Fibroblast of lung (primary cell): ENCODE measurements at regions not wholly inside any gene's neighbourhood (a gene's known extent, or its start where the extent isn't known, plus 50 kb on each side); places are given as distances from the start of the nearest gene placed in this dataset.

Experiments
- DNase-seq, 2 donors: peaks; one replicate each; pipeline versions ENCODE4 v3.0.0 to v3.0.0-alpha.2; 2010; ENCODE audit warnings: low read depth in 2 of 2
- H2AFZ ChIP-seq: 2 replicates; pipeline ENCODE4 v1.5.1; 2012; ENCODE audit warnings: low read length, control low read depth, inconsistent platforms
- H3K27ac ChIP-seq: 2 replicates; pipeline ENCODE4 v1.5.1; 2011; ENCODE audit warnings: low read length, control low read depth; ENCODE audit not compliant: insufficient read depth
- H3K27me3 ChIP-seq: 2 replicates; pipeline ENCODE4 v1.5.1; 2011; ENCODE audit warnings: mild to moderate bottlenecking, low read length; ENCODE audit not compliant: control insufficient read depth, insufficient read depth
- H3K36me3 ChIP-seq: 2 replicates; pipeline ENCODE4 v1.5.1; 2011; ENCODE audit warnings: low read length; ENCODE audit not compliant: control insufficient read depth, insufficient read depth
- H3K4me1 ChIP-seq: 2 replicates; pipeline ENCODE4 v1.5.1; 2011; ENCODE audit warnings: low read length; ENCODE audit not compliant: control insufficient read depth, insufficient read depth; ENCODE audit errors: extremely low read depth
- H3K4me2 ChIP-seq: 2 replicates; pipeline ENCODE4 v1.5.1; 2011; ENCODE audit warnings: low read length, control low read depth; ENCODE audit not compliant: insufficient read depth; ENCODE audit errors: extremely low read depth
- H3K4me3 ChIP-seq, 4 experiments: fragments of 200-600 bp in 1 of 4; sonication (generic) in 1 of 4; replicated peaks in 1 of 4; 2 replicates each; pipeline ENCODE4 v1.5.1; 2011 to 2016; ENCODE audit warnings: low read length in 4 of 4, low read depth in 3 of 4, mild to moderate bottlenecking in 3 of 4, control low read depth in 2 of 4, inconsistent platforms in 1 of 4, mixed read lengths in 1 of 4; ENCODE audit not compliant: insufficient read depth in 1 of 4; ENCODE audit errors: control extremely low read depth in 1 of 4
- H3K79me2 ChIP-seq: 2 replicates; pipeline ENCODE4 v1.5.1; 2012; ENCODE audit warnings: mild to moderate bottlenecking, low read length, inconsistent platforms; ENCODE audit not compliant: control insufficient read depth, insufficient read depth
- H3K9ac ChIP-seq: 2 replicates; pipeline ENCODE4 v1.5.1; 2011; ENCODE audit warnings: mild to moderate bottlenecking, low read length, control low read depth; ENCODE audit not compliant: insufficient read depth
- H3K9me3 ChIP-seq: 2 replicates; pipeline ENCODE4 v1.5.1; 2012; ENCODE audit warnings: low read depth, low read length; ENCODE audit not compliant: control insufficient read depth, insufficient read depth
- H4K20me1 ChIP-seq: 2 replicates; pipeline ENCODE4 v1.5.1; 2011; ENCODE audit warnings: low read length; ENCODE audit not compliant: control insufficient read depth, insufficient read depth; ENCODE audit errors: extremely low read depth
- CTCF ChIP-seq, 2 donors: IDR thresholded peaks in 1 of 2; conservative IDR thresholded peaks in 1 of 2; 1 replicate in 1 of 2; 2 replicates in 1 of 2; pipeline ENCODE4 v1.5.1; 2011 to 2012; ENCODE audit warnings: low read length in 2 of 2, control low read depth in 1 of 2, inconsistent platforms in 1 of 2, low read depth in 1 of 2, mild to moderate bottlenecking in 1 of 2
- EZH2 ChIP-seq: IDR thresholded peaks from 2 replicates; pipeline ENCODE4 v1.5.1; 2012; ENCODE audit warnings: low read length, control low read depth, mild to moderate bottlenecking; ENCODE audit errors: missing control alignments

GRCh38 chr4:96525898-96526297 lies 686.0 kb downstream of the PDHA2 start:
- H3K9me3 ChIP-seq: no peaks in the 10 kb centered on the region
- no peak overlapping the region for H3K4me2 ChIP-seq
- H3K4me1 ChIP-seq: no peaks in the 10 kb centered on the region
- no peaks in the 10 kb centered on the region for H3K27me3 ChIP-seq
- no peaks in the 10 kb centered on the region for H3K36me3 ChIP-seq
- H4K20me1 ChIP-seq: no peaks in the 10 kb centered on the region
- no peak overlapping the region for H3K4me3 ChIP-seq
- TF ChIP-seq CTCF (conservative IDR thresholded peaks at IDR 0.05 in 1 of 2, IDR thresholded peaks at IDR 0.05 in 1 of 2; ENCODE audit: low read depth in 1 of 2, low read length in 2 of 2): no peak
- TF ChIP-seq EZH2: no peak
- peak in 1 of 2 donors; percentile 14 for DNase-seq
- no peaks in the 10 kb centered on the region for H3K79me2 ChIP-seq
- H2AFZ ChIP-seq: no peak overlapping the region
- no peak overlapping the region for H3K9ac ChIP-seq
- no peak overlapping the region for H3K27ac ChIP-seq

GRCh38 chr4:96526625-96527024 lies 686.7 kb downstream of the PDHA2 start:
- Histone ChIP-seq H3K4me2 (no peak overlapping the region), H3K9me3 (no peaks in the 10 kb centered on the region), H3K27me3 (no peaks in the 10 kb centered on the region), H3K4me1 (no peaks in the 10 kb centered on the region), H3K27ac (no peak overlapping the region), H3K36me3 (no peaks in the 10 kb centered on the region), H3K9ac (no peak overlapping the region), H2AFZ (no peak overlapping the region), H3K4me3 (no peak overlapping the region), H4K20me1 (no peaks in the 10 kb centered on the region), H3K79me2 (no peaks in the 10 kb centered on the region)
- no peak for DNase-seq
- TF ChIP-seq EZH2: no peak

- H3K9me3 ChIP-seq: no peaks in the 10 kb centered on the region
Observed at GRCh38 chr4:96531836-96532235, 691.9 kb downstream of the PDHA2 start.

More at GRCh38 chr4:96531836-96532235, 691.9 kb downstream of the PDHA2 start:
- TF ChIP-seq CTCF (conservative IDR thresholded peaks at IDR 0.05 in 1 of 2, IDR thresholded peaks at IDR 0.05 in 1 of 2; ENCODE audit: low read depth in 1 of 2, low read length in 2 of 2): no peak
- no peak for TF ChIP-seq EZH2
- H2AFZ ChIP-seq: no peak overlapping the region
- no peak overlapping the region for H3K4me2 ChIP-seq
- H3K79me2 ChIP-seq: no peaks in the 10 kb centered on the region
- no peaks in the 10 kb centered on the region for H3K27me3 ChIP-seq
- no peak for DNase-seq
- H3K27ac ChIP-seq: no peak overlapping the region
- no peak overlapping the region for H3K4me3 ChIP-seq
- no peaks in the 10 kb centered on the region for H4K20me1 ChIP-seq
- no peaks in the 10 kb centered on the region for H3K36me3 ChIP-seq
- H3K4me1 ChIP-seq: no peaks in the 10 kb centered on the region
- H3K9ac ChIP-seq: no peak overlapping the region
